IPS-15b (cell line): ENCODE measurements at regions not wholly inside any gene's neighbourhood (a gene's known extent, or its start where the extent isn't known, plus 50 kb on each side); places are given as distances from the start of the nearest gene placed in this dataset.

ENCODE experiments used
- H3K27me3 ChIP-seq: one replicate; pipeline ENCODE4 v1.6.1; 2013; ENCODE audit warnings: low read length; ENCODE audit not compliant: control insufficient read depth, insufficient read depth
- H3K36me3 ChIP-seq: one replicate; pipeline ENCODE4 v1.6.1; 2013; ENCODE audit warnings: low read length; ENCODE audit not compliant: control insufficient read depth, insufficient read depth
- H3K4me1 ChIP-seq: one replicate; pipeline ENCODE4 v1.6.1; 2013; ENCODE audit warnings: mild to moderate bottlenecking, low read length; ENCODE audit not compliant: control insufficient read depth, insufficient read depth
- H3K4me3 ChIP-seq: one replicate; pipeline ENCODE4 v1.5.1; 2013; ENCODE audit warnings: low read depth, low read length
- H3K9ac ChIP-seq: one replicate; pipeline ENCODE4 v1.6.1; 2013; ENCODE audit warnings: low read depth, mild to moderate bottlenecking, low read length
- H3K9me3 ChIP-seq: one replicate; pipeline ENCODE4 v1.6.1; 2013; ENCODE audit warnings: mild to moderate bottlenecking, low read length; ENCODE audit not compliant: control insufficient read depth, insufficient read depth

GRCh38 chr10:29098423-29098822 is 190.4 kb upstream of the LYZL1 start:
- no peaks in the 10 kb centered on the region for H3K36me3 ChIP-seq
- no peaks in the 10 kb centered on the region for H3K27me3 ChIP-seq
- no peaks in the 10 kb centered on the region for H3K4me1 ChIP-seq
- no peak overlapping the region for H3K9ac ChIP-seq
- H3K4me3 ChIP-seq, result no peak overlapping the region
- no peaks in the 10 kb centered on the region for H3K9me3 ChIP-seq

- no peaks in the 10 kb centered on the region for H3K4me1 ChIP-seq
- no peak overlapping the region for H3K9ac ChIP-seq
- no peaks in the 10 kb centered on the region for H3K9me3 ChIP-seq
- no peaks in the 10 kb centered on the region for H3K27me3 ChIP-seq
- H3K36me3 ChIP-seq, result no peaks in the 10 kb centered on the region
- H3K4me3 ChIP-seq, result no peak overlapping the region
These were observed 189.9 kb upstream of the LYZL1 start for GRCh38 chr10:29099001-29099400.

- Histone ChIP-seq H3K9me3 (no peaks in the 10 kb centered on the region), H3K9ac (no peak overlapping the region), H3K4me1 (no peaks in the 10 kb centered on the region), H3K27me3 (no peaks in the 10 kb centered on the region), H3K4me3 (no peak overlapping the region), H3K36me3 (no peaks in the 10 kb centered on the region)
These were observed 189.5 kb upstream of the LYZL1 start for GRCh38 chr10:29099415-29099814.

GRCh38 chr10:29100505-29100904 is 188.4 kb upstream of the LYZL1 start:
- Histone ChIP-seq H3K9ac (no peak overlapping the region), H3K4me3 (no peak overlapping the region), H3K36me3 (no peaks in the 10 kb centered on the region), H3K9me3 (no peaks in the 10 kb centered on the region), H3K4me1 (no peaks in the 10 kb centered on the region), H3K27me3 (no peaks in the 10 kb centered on the region)

- no peaks in the 10 kb centered on the region for H3K4me1 ChIP-seq
- no peak overlapping the region for H3K4me3 ChIP-seq
- H3K36me3 ChIP-seq, result no peaks in the 10 kb centered on the region
- H3K9me3 ChIP-seq, result no peaks in the 10 kb centered on the region
- H3K27me3 ChIP-seq, result no peaks in the 10 kb centered on the region
- H3K9ac ChIP-seq, result no peak overlapping the region
These were observed 186.6 kb upstream of the LYZL1 start for GRCh38 chr10:29102233-29102632.

- Histone ChIP-seq H3K9me3 (no peaks in the 10 kb centered on the region), H3K4me1 (no peaks in the 10 kb centered on the region), H3K9ac (no peak overlapping the region), H3K27me3 (no peaks in the 10 kb centered on the region), H3K4me3 (no peak overlapping the region), H3K36me3 (no peaks in the 10 kb centered on the region)
These were observed 186.2 kb upstream of the LYZL1 start for GRCh38 chr10:29102636-29103035.

- Histone ChIP-seq H3K9ac (no peak overlapping the region), H3K36me3 (no peaks in the 10 kb centered on the region), H3K4me3 (no peak overlapping the region), H3K4me1 (no peaks in the 10 kb centered on the region), H3K27me3 (no peaks in the 10 kb centered on the region), H3K9me3 (no peaks in the 10 kb centered on the region)
These were observed 184.0 kb upstream of the LYZL1 start for GRCh38 chr10:29104661-29105399.

- Histone ChIP-seq H3K9me3 (no peaks in the 10 kb centered on the region), H3K36me3 (no peaks in the 10 kb centered on the region), H3K4me3 (no peak overlapping the region), H3K9ac (no peak overlapping the region), H3K27me3 (no peaks in the 10 kb centered on the region), H3K4me1 (no peaks in the 10 kb centered on the region)
These were observed 183.2 kb upstream of the LYZL1 start for GRCh38 chr10:29105516-29106215.

- no peaks in the 10 kb centered on the region for H3K9me3 ChIP-seq
- no peak overlapping the region for H3K9ac ChIP-seq
- H3K27me3 ChIP-seq, result no peaks in the 10 kb centered on the region
- no peaks in the 10 kb centered on the region for H3K36me3 ChIP-seq
- no peaks in the 10 kb centered on the region for H3K4me1 ChIP-seq
- no peak overlapping the region for H3K4me3 ChIP-seq
These were observed 182.6 kb upstream of the LYZL1 start for GRCh38 chr10:29106287-29106686.

- Histone ChIP-seq H3K9me3 (no peaks in the 10 kb centered on the region), H3K4me1 (no peaks in the 10 kb centered on the region), H3K4me3 (no peak overlapping the region), H3K27me3 (no peaks in the 10 kb centered on the region), H3K36me3 (no peaks in the 10 kb centered on the region), H3K9ac (no peak overlapping the region)
These were observed 180.9 kb upstream of the LYZL1 start for GRCh38 chr10:29107866-29108498.

GRCh38 chr10:29109707-29110571 is 178.9 kb upstream of the LYZL1 start:
- Histone ChIP-seq H3K27me3 (no peaks in the 10 kb centered on the region), H3K9ac (no peak overlapping the region), H3K36me3 (no peaks in the 10 kb centered on the region), H3K4me3 (no peak overlapping the region), H3K9me3 (no peaks in the 10 kb centered on the region), H3K4me1 (no peaks in the 10 kb centered on the region)
